HG03520 (cell line): ENCODE measurements at regions not wholly inside any gene's neighbourhood (a gene's known extent, or its start where the extent isn't known, plus 50 kb on each side); places are given as distances from the start of the nearest gene placed in this dataset.

Experiments
- ATAC-seq: cut with Tn5 transposase; IDR thresholded peaks from one replicate; pipeline ENCODE4 v1.9.1; 2021; ENCODE audit warnings: mild to moderate bottlenecking, moderate library complexity; ENCODE audit not compliant: unreplicated experiment

GRCh38 chr13:40206241-40207000 lies 460.0 kb downstream of the FOXO1 start:
- peak; percentile 49 for ATAC-seq

- ATAC-seq, result peak; percentile 55
These were observed 459.4 kb downstream of the FOXO1 start for GRCh38 chr13:40207001-40207478.

- ATAC-seq, result no peak
These were observed 457.9 kb downstream of the FOXO1 start for GRCh38 chr13:40208517-40208916.

- no peak for ATAC-seq
These were observed 455.4 kb downstream of the FOXO1 start for GRCh38 chr13:40210865-40211585.

GRCh38 chr13:40211586-40211968 lies 454.9 kb downstream of the FOXO1 start:
- ATAC-seq, result no peak

GRCh38 chr13:40213779-40214178 lies 452.7 kb downstream of the FOXO1 start:
- ATAC-seq, result no peak

GRCh38 chr13:40215311-40215710 lies 451.1 kb downstream of the FOXO1 start:
- ATAC-seq, result no peak

- no peak for ATAC-seq
These were observed 450.7 kb downstream of the FOXO1 start for GRCh38 chr13:40215747-40216146.

- ATAC-seq, result no peak
These were observed 448.8 kb downstream of the FOXO1 start for GRCh38 chr13:40217675-40218074.

- no peak for ATAC-seq
These were observed 446.0 kb downstream of the FOXO1 start for GRCh38 chr13:40220299-40220935.

- no peak for ATAC-seq
These were observed 445.3 kb downstream of the FOXO1 start for GRCh38 chr13:40221131-40221459.

GRCh38 chr13:40221460-40222201 lies 444.8 kb downstream of the FOXO1 start:
- ATAC-seq, result no peak

- ATAC-seq, result no peak
These were observed 442.9 kb downstream of the FOXO1 start for GRCh38 chr13:40223585-40223984.

- no peak for ATAC-seq
These were observed 437.9 kb downstream of the FOXO1 start for GRCh38 chr13:40228496-40228895.

- no peak for ATAC-seq
These were observed 437.5 kb downstream of the FOXO1 start for GRCh38 chr13:40228990-40229389.

- ATAC-seq, result no peak
These were observed 435.6 kb downstream of the FOXO1 start for GRCh38 chr13:40230833-40231266.

GRCh38 chr13:40231311-40231710 lies 435.1 kb downstream of the FOXO1 start:
- ATAC-seq, result no peak

GRCh38 chr13:40231751-40232150 lies 434.7 kb downstream of the FOXO1 start:
- no peak for ATAC-seq

- no peak for ATAC-seq
These were observed 434.0 kb downstream of the FOXO1 start for GRCh38 chr13:40232311-40233040.

GRCh38 chr13:40233731-40234195 lies 432.7 kb downstream of the FOXO1 start:
- no peak for ATAC-seq
